ENCODE measurements at regions not wholly inside any gene's neighbourhood (a gene's known extent, or its start where the extent isn't known, plus 50 kb on each side); places are given as distances from the start of the nearest gene placed in this dataset.

DNA sequence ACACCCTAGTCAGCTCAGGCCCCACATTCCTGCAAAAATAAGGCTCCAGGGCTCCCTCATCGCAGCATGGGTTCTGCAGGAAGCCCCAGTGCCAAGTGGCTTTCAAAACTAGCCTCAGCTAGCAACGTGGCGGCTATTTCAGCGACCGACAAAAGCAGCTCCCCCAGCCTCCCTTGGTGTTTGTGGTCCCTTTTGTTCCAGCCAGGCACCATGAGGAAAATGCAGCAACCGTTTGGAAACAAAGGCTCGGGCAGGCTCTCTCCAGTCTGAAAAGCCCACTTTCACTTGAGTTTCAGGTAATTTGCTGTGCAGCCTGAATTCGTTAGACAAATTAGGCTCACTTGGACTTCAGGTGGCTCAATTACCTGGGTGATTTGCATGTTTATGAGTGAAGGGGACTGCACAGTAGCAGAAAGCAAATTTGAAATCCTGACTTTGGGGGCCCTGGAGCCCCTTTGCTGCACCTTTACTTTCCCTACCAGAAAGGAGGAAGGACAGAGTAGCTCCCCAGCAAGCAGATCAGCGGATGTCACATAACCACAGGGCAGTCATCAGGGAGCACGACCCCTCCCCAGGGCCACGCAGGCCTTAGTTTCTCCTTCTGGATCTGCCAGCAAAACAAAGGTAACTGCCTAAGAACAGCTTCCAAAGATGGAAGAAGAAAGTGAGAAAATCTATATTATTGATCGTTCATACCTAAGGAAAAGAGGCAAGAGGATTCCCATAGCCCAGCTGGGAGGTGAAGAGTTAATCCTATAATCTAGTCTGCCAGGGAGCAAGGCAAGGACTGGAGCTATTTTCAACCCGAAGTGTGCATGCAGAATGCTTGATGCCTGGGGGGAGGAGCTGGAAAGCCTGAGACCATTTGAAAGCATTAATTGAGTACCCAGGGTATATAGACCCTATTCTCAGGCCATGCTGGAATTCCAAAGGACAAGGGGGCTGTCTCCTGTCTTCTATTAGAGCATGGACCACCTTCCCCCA, 143.1 kb upstream of the SDK2 start:
- no peak for TF ChIP-seq CTCF (conservative IDR thresholded peaks at IDR 0.05 in 1 of 2, IDR thresholded peaks at IDR 0.05 in 1 of 2; ENCODE audit: extremely low read depth in 1 of 2, insufficient read depth in 1 of 2, low read depth in 1 of 2, low read length in 2 of 2)
- no peak for TF ChIP-seq EZH2 (IDR thresholded peaks at IDR 0.05; ENCODE audit: borderline replicate concordance, low read length)
